ENCODE measurements at regions not wholly inside any gene's neighbourhood (a gene's known extent, or its start where the extent isn't known, plus 50 kb on each side); places are given as distances from the start of the nearest gene placed in this dataset.
A peak's percentile ranks its signal among the peaks of the same experiment; 100 is the strongest.
"Not testable (repeated sequence)": the region's sequence is repeated elsewhere in the genome, so short reads cannot be mapped to it uniquely, and the experiment has no call there.

GRCh38 chr3:4216974-4217373 lies 86.2 kb upstream of the SETMAR start:
- not testable (repeated sequence) for H3K27ac Mint-ChIP-seq; H3K4me1 Mint-ChIP-seq (ENCODE audit: low read depth in 2 of 2); DNase-seq (ENCODE audit: low spot score); H3K4me3 Mint-ChIP-seq; H3K27me3 Mint-ChIP-seq; ATAC-seq
- Mint-ChIP-seq H3K36me3 (peaks cover 44% of the 10 kb centered on the region), H3K9me3 (peaks cover 22% of the 10 kb centered on the region)

- ATAC-seq (no peak), DNase-seq (ENCODE audit: low spot score) (no peak)
- Mint-ChIP-seq H3K27ac (no peak overlapping the region), H3K27me3 (peaks cover 0 to 6% of the 10 kb centered on the region in 2 donors), H3K4me3 (no peak overlapping the region), H3K4me1 (ENCODE audit: low read depth in 2 of 2) (peaks cover 0 to 4% of the 10 kb centered on the region in 2 donors), H3K9me3 (peaks cover 12% of the 10 kb centered on the region), H3K36me3 (peaks cover 28% of the 10 kb centered on the region)
Measured at GRCh38 chr3:4218456-4219226, 84.5 kb upstream of the SETMAR start.

GRCh38 chr3:4219227-4219568 lies 84.0 kb upstream of the SETMAR start:
- Mint-ChIP-seq H3K36me3 (peaks cover 22% of the 10 kb centered on the region), H3K27ac (no peak overlapping the region), H3K9me3 (peaks cover 7% of the 10 kb centered on the region), H3K4me3 (no peak overlapping the region), H3K27me3 (peaks cover 0 to under 1% of the 10 kb centered on the region in 2 donors), H3K4me1 (ENCODE audit: low read depth in 2 of 2) (peaks cover 0 to 4% of the 10 kb centered on the region in 2 donors)
- ATAC-seq = no peak
- DNase-seq (ENCODE audit: low spot score) = no peak

- DNase-seq (ENCODE audit: low spot score) (no peak), ATAC-seq (no peak)
- no peaks in the 10 kb centered on the region for H3K27me3 Mint-ChIP-seq
- H3K36me3 Mint-ChIP-seq = peaks cover 16% of the 10 kb centered on the region
- peaks cover 6% of the 10 kb centered on the region for H3K9me3 Mint-ChIP-seq
- no peak overlapping the region for H3K4me3 Mint-ChIP-seq
- no peak overlapping the region for H3K27ac Mint-ChIP-seq
- peaks cover 0 to 4% of the 10 kb centered on the region in 2 donors for H3K4me1 Mint-ChIP-seq (ENCODE audit: low read depth in 2 of 2)
Measured at GRCh38 chr3:4220065-4220464, 83.1 kb upstream of the SETMAR start.

- ATAC-seq (peak; percentile 27 to 40), DNase-seq (ENCODE audit: low spot score) (no peak)
- H3K9me3 Mint-ChIP-seq = no peaks in the 10 kb centered on the region
- H3K4me1 Mint-ChIP-seq (ENCODE audit: low read depth in 2 of 2) = peaks cover 0 to 4% of the 10 kb centered on the region in 2 donors
- no peak overlapping the region for H3K4me3 Mint-ChIP-seq
- no peaks in the 10 kb centered on the region for H3K36me3 Mint-ChIP-seq
- H3K27ac Mint-ChIP-seq = peak overlapping the region in 1 of 2 donors; percentile 29
- H3K27me3 Mint-ChIP-seq = no peaks in the 10 kb centered on the region
Measured at GRCh38 chr3:4222574-4223175, 80.5 kb upstream of the SETMAR start.

GRCh38 chr3:4223777-4224176 lies 79.4 kb upstream of the SETMAR start:
- Mint-ChIP-seq H3K27ac (no peak overlapping the region), H3K27me3 (no peaks in the 10 kb centered on the region), H3K4me3 (no peak overlapping the region), H3K4me1 (ENCODE audit: low read depth in 2 of 2) (peaks cover 0 to 4% of the 10 kb centered on the region in 2 donors), H3K9me3 (no peaks in the 10 kb centered on the region), H3K36me3 (no peaks in the 10 kb centered on the region)
- no peak for ATAC-seq
- DNase-seq (ENCODE audit: low spot score) = no peak

- Mint-ChIP-seq H3K4me1 (ENCODE audit: low read depth in 2 of 2) (peaks cover 0 to 4% of the 10 kb centered on the region in 2 donors), H3K27ac (no peak overlapping the region), H3K4me3 (no peak overlapping the region), H3K27me3 (no peaks in the 10 kb centered on the region), H3K36me3 (no peaks in the 10 kb centered on the region), H3K9me3 (no peaks in the 10 kb centered on the region)
- no peak for ATAC-seq
- no peak for DNase-seq (ENCODE audit: low spot score)
Measured at GRCh38 chr3:4224331-4224730, 78.8 kb upstream of the SETMAR start.

GRCh38 chr3:4225005-4225471 lies 78.1 kb upstream of the SETMAR start:
- no peaks in the 10 kb centered on the region for H3K36me3 Mint-ChIP-seq
- H3K27ac Mint-ChIP-seq = no peak overlapping the region
- no peaks in the 10 kb centered on the region for H3K27me3 Mint-ChIP-seq
- no peak for ATAC-seq
- no peak overlapping the region for H3K4me3 Mint-ChIP-seq
- H3K4me1 Mint-ChIP-seq (ENCODE audit: low read depth in 2 of 2) = peaks cover 0 to 4% of the 10 kb centered on the region in 2 donors
- DNase-seq (ENCODE audit: low spot score) = no peak
- H3K9me3 Mint-ChIP-seq = no peaks in the 10 kb centered on the region

- ATAC-seq (no peak), DNase-seq (ENCODE audit: low spot score) (no peak)
- H3K4me3 Mint-ChIP-seq = no peak overlapping the region
- H3K36me3 Mint-ChIP-seq = no peaks in the 10 kb centered on the region
- no peaks in the 10 kb centered on the region for H3K4me1 Mint-ChIP-seq (ENCODE audit: low read depth in 2 of 2)
- H3K9me3 Mint-ChIP-seq = no peaks in the 10 kb centered on the region
- H3K27ac Mint-ChIP-seq = no peak overlapping the region
- no peaks in the 10 kb centered on the region for H3K27me3 Mint-ChIP-seq
Measured at GRCh38 chr3:4228295-4228694, 74.9 kb upstream of the SETMAR start.

GRCh38 chr3:4231041-4231440 lies 72.1 kb upstream of the SETMAR start:
- no peak for DNase-seq (ENCODE audit: low spot score)
- no peak for ATAC-seq
- Mint-ChIP-seq H3K4me3 (no peak overlapping the region), H3K9me3 (no peaks in the 10 kb centered on the region), H3K36me3 (no peaks in the 10 kb centered on the region), H3K4me1 (ENCODE audit: low read depth in 2 of 2) (no peaks in the 10 kb centered on the region), H3K27ac (no peak overlapping the region), H3K27me3 (no peaks in the 10 kb centered on the region)

GRCh38 chr3:4232798-4233197 lies 70.4 kb upstream of the SETMAR start:
- no peak overlapping the region for H3K4me3 Mint-ChIP-seq
- no peak overlapping the region for H3K27ac Mint-ChIP-seq
- no peaks in the 10 kb centered on the region for H3K36me3 Mint-ChIP-seq
- H3K4me1 Mint-ChIP-seq (ENCODE audit: low read depth in 2 of 2) = no peaks in the 10 kb centered on the region
- H3K27me3 Mint-ChIP-seq = no peaks in the 10 kb centered on the region
- no peak for DNase-seq (ENCODE audit: low spot score)
- no peaks in the 10 kb centered on the region for H3K9me3 Mint-ChIP-seq
- ATAC-seq = no peak

GRCh38 chr3:4233488-4233887 lies 69.7 kb upstream of the SETMAR start:
- Mint-ChIP-seq H3K4me3 (no peak overlapping the region), H3K36me3 (no peaks in the 10 kb centered on the region), H3K4me1 (ENCODE audit: low read depth in 2 of 2) (no peaks in the 10 kb centered on the region), H3K27me3 (no peaks in the 10 kb centered on the region), H3K9me3 (no peaks in the 10 kb centered on the region), H3K27ac (no peak overlapping the region)
- no peak for DNase-seq (ENCODE audit: low spot score)
- ATAC-seq = no peak

- no peaks in the 10 kb centered on the region for H3K9me3 Mint-ChIP-seq
- no peaks in the 10 kb centered on the region for H3K4me1 Mint-ChIP-seq (ENCODE audit: low read depth in 2 of 2)
- no peak for ATAC-seq
- H3K36me3 Mint-ChIP-seq = no peaks in the 10 kb centered on the region
- DNase-seq (ENCODE audit: low spot score) = no peak
- no peak overlapping the region for H3K4me3 Mint-ChIP-seq
- no peak overlapping the region for H3K27ac Mint-ChIP-seq
- H3K27me3 Mint-ChIP-seq = no peaks in the 10 kb centered on the region
Measured at GRCh38 chr3:4234889-4235288, 68.3 kb upstream of the SETMAR start.

- no peak overlapping the region for H3K4me3 Mint-ChIP-seq
- no peaks in the 10 kb centered on the region for H3K27me3 Mint-ChIP-seq
- ATAC-seq (no peak), DNase-seq (ENCODE audit: low spot score) (no peak)
- no peak overlapping the region for H3K27ac Mint-ChIP-seq
- H3K9me3 Mint-ChIP-seq = no peaks in the 10 kb centered on the region
- H3K36me3 Mint-ChIP-seq = no peaks in the 10 kb centered on the region
- no peaks in the 10 kb centered on the region for H3K4me1 Mint-ChIP-seq (ENCODE audit: low read depth in 2 of 2)
Measured at GRCh38 chr3:4235690-4236089, 67.5 kb upstream of the SETMAR start.

Measured in natural killer cell treated with Interleukin-12 subunit alpha and Interleukin-12 subunit beta and Interleukin-15 and Interleukin-18, amount 100 ng/mL, for 72 hours (primary cell).